ENCODE measurements at regions not wholly inside any gene's neighbourhood (a gene's known extent, or its start where the extent isn't known, plus 50 kb on each side); places are given as distances from the start of the nearest gene placed in this dataset.

DNA sequence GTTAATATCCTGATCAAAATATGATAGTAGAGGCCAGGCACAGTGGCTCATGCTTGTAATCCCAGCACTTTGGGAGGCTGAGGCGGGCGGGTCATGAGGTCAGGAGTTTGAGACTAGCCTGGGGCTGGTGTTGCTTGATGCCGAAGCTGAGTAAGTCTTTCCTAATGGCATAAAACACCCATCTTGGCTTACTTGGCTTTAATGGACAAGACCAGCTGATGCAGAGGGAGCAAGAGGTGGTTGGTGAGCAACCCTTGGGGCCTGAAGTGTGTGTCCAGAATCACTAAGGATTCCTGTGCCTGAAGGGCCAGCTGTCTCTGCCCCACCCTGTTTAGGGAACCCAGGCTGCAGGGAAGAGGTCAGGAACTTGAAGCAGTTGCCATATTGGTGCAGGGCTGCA lies 217.2 kb downstream of the ARL4C start:
- no peak overlapping the region for H2AFZ ChIP-seq (ENCODE audit: control insufficient read depth, low read length)
- no peak overlapping the region for H3K9ac ChIP-seq (ENCODE audit: control insufficient read depth, extremely low read depth, insufficient read depth, low read length)
- H3K4me1 ChIP-seq (ENCODE audit: control insufficient read depth, extremely low read depth, insufficient read depth, low read length): no peaks in the 10 kb centered on the region
- H3K4me2 ChIP-seq (ENCODE audit: control insufficient read depth, extremely low read depth, insufficient read depth, low read depth, low read length): no peak overlapping the region
- no peaks in the 10 kb centered on the region for H3K79me2 ChIP-seq (ENCODE audit: control insufficient read depth, insufficient read depth, low read length)
- no peaks in the 10 kb centered on the region for H3K27me3 ChIP-seq (ENCODE audit: control insufficient read depth, extremely low read depth, insufficient read depth, low read length)
- no peak for DNase-seq (ENCODE audit: low read depth, low spot score)
- dilution Hi-C loops (cut with MboI; ENCODE audit: extremely low pct_ligation_motif_present, low sequenced_read_pairs): no loop called here
- no peak overlapping the region for H3K4me3 ChIP-seq (ENCODE audit: control insufficient read depth in 2 of 3, extremely low read depth in 1 of 3, insufficient read depth in 2 of 3, low read depth in 1 of 3, low read length in 3 of 3)
- no peak for TF ChIP-seq EZH2 (IDR thresholded peaks at IDR 0.05; ENCODE audit: low read length)
- H3K9me1 ChIP-seq (ENCODE audit: control insufficient read depth, extremely low read depth, insufficient read depth, low read length): no peaks in the 10 kb centered on the region
- no peaks in the 10 kb centered on the region for H4K20me1 ChIP-seq (ENCODE audit: control insufficient read depth, extremely low read depth, insufficient read depth, low read length)
- H3K36me3 ChIP-seq (ENCODE audit: control insufficient read depth in 2 of 2, extremely low read depth in 1 of 2, insufficient read depth in 2 of 2, low read length in 2 of 2): no peaks in the 10 kb centered on the region
- H3K27ac ChIP-seq (ENCODE audit: control insufficient read depth, insufficient read depth, low read length): no peak overlapping the region
- no peaks in the 10 kb centered on the region for H3K9me3 ChIP-seq (ENCODE audit: control insufficient read depth, low read depth, low read length)
- no peak for FAIRE-seq

DNA sequence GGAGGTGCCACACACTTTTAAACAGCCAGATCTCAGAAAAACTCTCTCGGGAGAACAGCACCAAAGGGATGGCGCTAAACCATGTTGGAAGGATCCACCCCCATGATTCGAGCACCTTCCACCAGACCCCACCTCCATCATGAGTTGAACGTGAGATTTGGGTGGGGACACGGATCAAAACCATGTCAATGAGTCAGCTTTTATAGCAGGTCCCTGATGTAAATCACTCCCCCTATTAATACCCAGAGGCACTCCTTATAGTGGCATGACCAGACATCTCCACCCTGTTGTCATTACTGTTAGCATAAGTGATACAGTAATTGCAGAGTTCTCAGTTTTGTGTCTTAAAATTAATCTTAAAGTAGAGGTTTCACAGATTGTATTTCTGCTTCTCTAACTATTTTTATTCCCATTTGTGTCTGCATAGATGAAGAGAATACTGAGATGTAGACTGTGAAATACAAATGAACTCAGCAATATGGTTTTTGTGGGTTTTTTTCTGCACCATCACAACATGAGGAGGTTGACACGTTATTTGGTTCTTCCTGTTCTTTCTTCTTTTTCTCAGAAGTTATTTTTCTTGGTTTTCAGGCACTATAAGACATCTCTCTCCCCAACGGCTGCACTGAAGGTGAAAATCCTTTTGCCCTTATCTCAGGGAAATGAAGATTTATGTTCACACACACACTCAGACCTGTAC lies 218.2 kb downstream of the ARL4C start:
- FAIRE-seq: peak; percentile 13
- TF ChIP-seq, protein P1, sequence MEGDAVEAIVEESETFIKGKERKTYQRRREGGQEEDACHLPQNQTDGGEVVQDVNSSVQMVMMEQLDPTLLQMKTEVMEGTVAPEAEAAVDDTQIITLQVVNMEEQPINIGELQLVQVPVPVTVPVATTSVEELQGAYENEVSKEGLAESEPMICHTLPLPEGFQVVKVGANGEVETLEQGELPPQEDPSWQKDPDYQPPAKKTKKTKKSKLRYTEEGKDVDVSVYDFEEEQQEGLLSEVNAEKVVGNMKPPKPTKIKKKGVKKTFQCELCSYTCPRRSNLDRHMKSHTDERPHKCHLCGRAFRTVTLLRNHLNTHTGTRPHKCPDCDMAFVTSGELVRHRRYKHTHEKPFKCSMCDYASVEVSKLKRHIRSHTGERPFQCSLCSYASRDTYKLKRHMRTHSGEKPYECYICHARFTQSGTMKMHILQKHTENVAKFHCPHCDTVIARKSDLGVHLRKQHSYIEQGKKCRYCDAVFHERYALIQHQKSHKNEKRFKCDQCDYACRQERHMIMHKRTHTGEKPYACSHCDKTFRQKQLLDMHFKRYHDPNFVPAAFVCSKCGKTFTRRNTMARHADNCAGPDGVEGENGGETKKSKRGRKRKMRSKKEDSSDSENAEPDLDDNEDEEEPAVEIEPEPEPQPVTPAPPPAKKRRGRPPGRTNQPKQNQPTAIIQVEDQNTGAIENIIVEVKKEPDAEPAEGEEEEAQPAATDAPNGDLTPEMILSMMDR (optimal IDR thresholded peaks at IDR 0.05 in 1 of 3, IDR thresholded peaks at IDR 0.05 in 1 of 3, conservative IDR thresholded peaks at IDR 0.05 in 1 of 3; ENCODE audit: extremely low read depth in 1 of 3, insufficient read depth in 2 of 3, low read length in 3 of 3): no peak
- TF ChIP-seq EZH2 (IDR thresholded peaks at IDR 0.05; ENCODE audit: low read length): no peak
- Histone ChIP-seq H3K4me3 (ENCODE audit: control insufficient read depth in 2 of 3, extremely low read depth in 1 of 3, insufficient read depth in 2 of 3, low read depth in 1 of 3, low read length in 3 of 3) (no peak overlapping the region), H3K4me2 (ENCODE audit: control insufficient read depth, extremely low read depth, insufficient read depth, low read depth, low read length) (no peak overlapping the region), H4K20me1 (ENCODE audit: control insufficient read depth, extremely low read depth, insufficient read depth, low read length) (no peaks in the 10 kb centered on the region), H3K79me2 (ENCODE audit: control insufficient read depth, insufficient read depth, low read length) (no peaks in the 10 kb centered on the region), H3K27ac (ENCODE audit: control insufficient read depth, insufficient read depth, low read length) (no peak overlapping the region), H3K9me1 (ENCODE audit: control insufficient read depth, extremely low read depth, insufficient read depth, low read length) (no peaks in the 10 kb centered on the region), H3K9ac (ENCODE audit: control insufficient read depth, extremely low read depth, insufficient read depth, low read length) (no peak overlapping the region), H3K9me3 (ENCODE audit: control insufficient read depth, low read depth, low read length) (no peaks in the 10 kb centered on the region), H3K36me3 (ENCODE audit: control insufficient read depth in 2 of 2, extremely low read depth in 1 of 2, insufficient read depth in 2 of 2, low read length in 2 of 2) (no peaks in the 10 kb centered on the region), H3K27me3 (ENCODE audit: control insufficient read depth, extremely low read depth, insufficient read depth, low read length) (no peaks in the 10 kb centered on the region), H2AFZ (ENCODE audit: control insufficient read depth, low read length) (no peak overlapping the region), H3K4me1 (ENCODE audit: control insufficient read depth, extremely low read depth, insufficient read depth, low read length) (no peaks in the 10 kb centered on the region)
- DNase-seq (ENCODE audit: low read depth, low spot score): no peak
- dilution Hi-C loops (cut with MboI; ENCODE audit: extremely low pct_ligation_motif_present, low sequenced_read_pairs): no loop called here

- no peaks in the 10 kb centered on the region for H3K9me3 ChIP-seq (ENCODE audit: control insufficient read depth, low read depth, low read length)
- H3K9ac ChIP-seq (ENCODE audit: control insufficient read depth, extremely low read depth, insufficient read depth, low read length): no peak overlapping the region
- no peaks in the 10 kb centered on the region for H3K27me3 ChIP-seq (ENCODE audit: control insufficient read depth, extremely low read depth, insufficient read depth, low read length)
- no peak for DNase-seq (ENCODE audit: low read depth, low spot score)
- no peak overlapping the region for H2AFZ ChIP-seq (ENCODE audit: control insufficient read depth, low read length)
- no peaks in the 10 kb centered on the region for H3K4me1 ChIP-seq (ENCODE audit: control insufficient read depth, extremely low read depth, insufficient read depth, low read length)
- dilution Hi-C loops (cut with MboI; ENCODE audit: extremely low pct_ligation_motif_present, low sequenced_read_pairs): no loop called here
- no peaks in the 10 kb centered on the region for H4K20me1 ChIP-seq (ENCODE audit: control insufficient read depth, extremely low read depth, insufficient read depth, low read length)
- no peak overlapping the region for H3K4me3 ChIP-seq (ENCODE audit: control insufficient read depth in 2 of 3, extremely low read depth in 1 of 3, insufficient read depth in 2 of 3, low read depth in 1 of 3, low read length in 3 of 3)
- no peak for TF ChIP-seq EZH2 (IDR thresholded peaks at IDR 0.05; ENCODE audit: low read length)
- TF ChIP-seq, protein P1 (optimal IDR thresholded peaks at IDR 0.05 in 1 of 3, IDR thresholded peaks at IDR 0.05 in 1 of 3, conservative IDR thresholded peaks at IDR 0.05 in 1 of 3; ENCODE audit: extremely low read depth in 1 of 3, insufficient read depth in 2 of 3, low read length in 3 of 3): no peak
- no peak overlapping the region for H3K27ac ChIP-seq (ENCODE audit: control insufficient read depth, insufficient read depth, low read length)
- no peaks in the 10 kb centered on the region for H3K36me3 ChIP-seq (ENCODE audit: control insufficient read depth in 2 of 2, extremely low read depth in 1 of 2, insufficient read depth in 2 of 2, low read length in 2 of 2)
- no peak for FAIRE-seq
- no peaks in the 10 kb centered on the region for H3K79me2 ChIP-seq (ENCODE audit: control insufficient read depth, insufficient read depth, low read length)
- H3K9me1 ChIP-seq (ENCODE audit: control insufficient read depth, extremely low read depth, insufficient read depth, low read length): no peaks in the 10 kb centered on the region
- H3K4me2 ChIP-seq (ENCODE audit: control insufficient read depth, extremely low read depth, insufficient read depth, low read depth, low read length): no peak overlapping the region
These were observed 221.4 kb downstream of the ARL4C start for GRCh38 chr2:234275515-234275914.

All from keratinocyte (primary cell).